HG03460 (cell line): ENCODE measurements at regions not wholly inside any gene's neighbourhood (a gene's known extent, or its start where the extent isn't known, plus 50 kb on each side); places are given as distances from the start of the nearest gene placed in this dataset.

Source experiments
- ATAC-seq: cut with Tn5 transposase; IDR thresholded peaks from one replicate; pipeline ENCODE4 v1.9.1; 2021; ENCODE audit not compliant: unreplicated experiment

DNA sequence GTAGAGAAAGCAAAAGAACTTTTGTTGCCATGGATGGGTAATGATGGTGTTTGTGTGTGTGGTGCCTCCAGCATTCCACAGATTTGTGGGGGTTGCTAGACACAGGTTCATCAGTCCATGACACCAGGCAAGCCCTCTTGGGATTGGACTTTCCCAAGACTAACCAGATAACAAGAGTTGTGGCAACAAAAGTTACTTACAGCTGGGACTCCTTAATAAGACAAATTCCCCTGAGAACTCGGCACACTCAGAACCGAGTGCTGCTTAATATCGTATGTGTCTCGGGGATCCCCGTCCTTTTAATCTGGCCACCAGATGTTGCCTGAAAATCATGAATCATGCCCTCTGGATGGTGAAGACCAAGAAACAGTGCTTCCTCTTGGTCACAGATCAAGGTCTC is 193.3 kb downstream of the AJAP1 start:
- no peak for ATAC-seq
